IMR-90 (cell line): ENCODE measurements at regions not wholly inside any gene's neighbourhood (a gene's known extent, or its start where the extent isn't known, plus 50 kb on each side); places are given as distances from the start of the nearest gene placed in this dataset.

ENCODE experiments used
- ATAC-seq: fragments of 200-7000 bp; cut with Tn5 transposase; 2 replicates; pipeline ENCODE4 v1.9.1; 2020; ENCODE audit warnings: low read depth, mild to moderate bottlenecking, moderate library complexity
- BruUV-seq: library from RNA; stranded (reverse); fragments of 400-500 nt; replicated peaks from 2 replicates; lab custom pipeline; 2021; lab: Mats Ljungman, UMichigan
- CTCF ChIA-PET: fragments of 300-600 bp; formaldehyde crosslinking; extraction: SDS; loops from one replicate; lab custom pipeline; 2021; ENCODE audit warnings: antibody characterized with exemption; lab: Yijun Ruan, JAX
- POLR2A ChIA-PET: fragments of 300-600 bp; sonication (Branson Sonifier 250); formaldehyde crosslinking; loops from one replicate; lab custom pipeline; 2022; ENCODE audit warnings: antibody characterized with exemption; ENCODE audit not compliant: unreplicated experiment; lab: Charles Lee
- DNase-seq: peaks from one replicate; pipeline ENCODE4 v3.0.0; 2013
- H2AFZ ChIP-seq: replicated peaks from 2 replicates; pipeline ENCODE3; 2013; ENCODE audit warnings: low read length, mild to moderate bottlenecking; ENCODE audit not compliant: poor library complexity
- H2AK5ac ChIP-seq: 2 replicates; pipeline ENCODE4 v1.6.1; 2013; ENCODE audit warnings: low read depth, low read length, inconsistent platforms
- H2AK9ac ChIP-seq: replicated peaks from 2 replicates; pipeline ENCODE3; 2013; ENCODE audit warnings: mild to moderate bottlenecking, low read depth, low read length, moderate library complexity; ENCODE audit not compliant: poor library complexity
- H2BK120ac ChIP-seq: 2 replicates; pipeline ENCODE4 v1.6.1; 2013; ENCODE audit warnings: low read depth, low read length, inconsistent platforms
- H2BK15ac ChIP-seq: 3 replicates; pipeline ENCODE4 v1.6.1; 2013; ENCODE audit warnings: low read depth, low read length, inconsistent platforms
- H2BK20ac ChIP-seq: 2 replicates; pipeline ENCODE4 v1.6.1; 2013; ENCODE audit warnings: low read depth, mild to moderate bottlenecking, inconsistent platforms, low read length, moderate library complexity
- H2BK5ac ChIP-seq: 2 replicates; pipeline ENCODE4 v1.6.1; 2013; ENCODE audit warnings: mild to moderate bottlenecking, low read depth, low read length, inconsistent platforms; ENCODE audit not compliant: poor library complexity, severe bottlenecking
- H3K14ac ChIP-seq: replicated peaks from 2 replicates; pipeline ENCODE4 v1.6.1; 2013; ENCODE audit warnings: low read depth, low read length, inconsistent platforms
- H3K18ac ChIP-seq: 2 replicates; pipeline ENCODE4 v1.6.1; 2013; ENCODE audit warnings: low read depth, low read length, control low read depth
- H3K23ac ChIP-seq: 2 replicates; pipeline ENCODE4 v1.6.1; 2013; ENCODE audit warnings: low read depth, low read length, inconsistent platforms
- H3K27ac ChIP-seq: 2 replicates; pipeline ENCODE4 v1.5.1; 2013; ENCODE audit warnings: mild to moderate bottlenecking, control low read depth, low read length; ENCODE audit not compliant: insufficient read depth
- H3K27me3 ChIP-seq: 2 replicates; pipeline ENCODE4 v1.6.1; 2013; ENCODE audit warnings: low read length; ENCODE audit not compliant: control insufficient read depth, insufficient read depth
- H3K36me3 ChIP-seq: 2 replicates; pipeline ENCODE4 v1.6.1; 2013; ENCODE audit warnings: low read length, mixed read lengths; ENCODE audit not compliant: control insufficient read depth, insufficient read depth
- H3K4ac ChIP-seq: 2 replicates; pipeline ENCODE4 v1.6.1; 2013; ENCODE audit warnings: low read depth, low read length, inconsistent platforms
- H3K4me1 ChIP-seq: 2 replicates; pipeline ENCODE4 v1.6.1; 2013; ENCODE audit warnings: low read length, mixed read lengths; ENCODE audit not compliant: control insufficient read depth, insufficient read depth
- H3K4me2 ChIP-seq: 2 replicates; pipeline ENCODE4 v1.6.1; 2013; ENCODE audit warnings: low read depth, mild to moderate bottlenecking, control low read depth, low read length, moderate library complexity
- H3K4me3 ChIP-seq: 2 replicates; pipeline ENCODE4 v1.5.1; 2013; ENCODE audit warnings: low read depth, mild to moderate bottlenecking, control low read depth, low read length, moderate library complexity; ENCODE audit not compliant: insufficient read depth
- H3K56ac ChIP-seq: 2 replicates; pipeline ENCODE4 v1.6.1; 2013; ENCODE audit warnings: low read length, inconsistent platforms; ENCODE audit not compliant: insufficient read depth; ENCODE audit errors: extremely low read depth
- H3K79me1 ChIP-seq, 2 experiments: 2 replicates each; pipeline ENCODE4 v1.6.1; 2013; ENCODE audit warnings: low read length in 2 of 2, inconsistent platforms in 1 of 2, low read depth in 1 of 2
- H3K9ac ChIP-seq: 2 replicates; pipeline ENCODE4 v1.6.1; 2013; ENCODE audit warnings: low read depth, low read length, control low read depth
- H3K9me1 ChIP-seq: 2 replicates; pipeline ENCODE4 v1.6.1; 2013; ENCODE audit warnings: low read length, inconsistent platforms; ENCODE audit not compliant: insufficient read depth
- H3K9me3 ChIP-seq: 2 replicates; pipeline ENCODE4 v1.6.1; 2013; ENCODE audit warnings: low read length; ENCODE audit not compliant: control insufficient read depth, insufficient read depth
- H4K20me1 ChIP-seq: 2 replicates; pipeline ENCODE4 v1.6.1; 2013; ENCODE audit warnings: low read length, inconsistent platforms; ENCODE audit not compliant: insufficient read depth
- H4K5ac ChIP-seq: 2 replicates; pipeline ENCODE4 v1.6.1; 2013; ENCODE audit warnings: mild to moderate bottlenecking, low read depth, low read length, control low read depth
- H4K8ac ChIP-seq, 2 experiments: 2 replicates each; pipeline ENCODE4 v1.6.1; 2013; ENCODE audit warnings: low read depth in 2 of 2, low read length in 2 of 2, control low read depth in 1 of 2, inconsistent platforms in 1 of 2
- H4K91ac ChIP-seq: 2 replicates; pipeline ENCODE4 v1.6.1; 2013; ENCODE audit warnings: low read depth, low read length, inconsistent platforms; ENCODE audit not compliant: insufficient read depth
- BHLHE40 ChIP-seq: fragments of 150-350 bp; IDR thresholded peaks from 2 replicates; pipeline ENCODE4 v1.6.1; 2016; ENCODE audit warnings: mild to moderate bottlenecking, low read depth, low read length
- CEBPB ChIP-seq: IDR thresholded peaks from 2 replicates; pipeline ENCODE4 v1.6.1; 2012; ENCODE audit warnings: low read depth, low read length, improper control_type of control experiment
- CHD1 ChIP-seq: IDR thresholded peaks from 2 replicates; pipeline ENCODE4 v1.6.1; 2012; ENCODE audit warnings: low read depth, low read length, improper control_type of control experiment
- CTCF ChIP-seq: conservative IDR thresholded peaks from 2 replicates; pipeline ENCODE4 v1.5.1; 2012; ENCODE audit warnings: mild to moderate bottlenecking, low read depth, low read length, improper control_type of control experiment
- ELK1 ChIP-seq: fragments of 150-350 bp; IDR thresholded peaks from 2 replicates; pipeline ENCODE4 v1.6.1; 2016; ENCODE audit warnings: low read depth, mild to moderate bottlenecking, low read length, moderate library complexity, borderline replicate concordance
- FOS ChIP-seq: fragments of 150-350 bp; IDR thresholded peaks from 2 replicates; pipeline ENCODE4 v1.6.1; 2016; ENCODE audit warnings: low read depth, low read length
- MAFK ChIP-seq: IDR thresholded peaks from 2 replicates; pipeline ENCODE4 v1.6.1; 2012; ENCODE audit warnings: low read depth, low read length, improper control_type of control experiment
- MAZ ChIP-seq: IDR thresholded peaks from 2 replicates; pipeline ENCODE4 v1.6.1; 2012; ENCODE audit warnings: low read depth, mild to moderate bottlenecking, low read length, improper control_type of control experiment, moderate library complexity, borderline replicate concordance
- MXI1 ChIP-seq: IDR thresholded peaks from 2 replicates; pipeline ENCODE4 v1.6.1; 2012; ENCODE audit warnings: low read depth, mild to moderate bottlenecking, low read length, moderate library complexity, borderline replicate concordance
- NFE2L2 ChIP-seq: fragments of 150-350 bp; IDR thresholded peaks from 2 replicates; pipeline ENCODE4 v1.6.1; 2016; ENCODE audit warnings: low read depth, mild to moderate bottlenecking, low read length
- POLR2A ChIP-seq: IDR thresholded peaks from 2 replicates; pipeline ENCODE4 v1.6.1; 2012; ENCODE audit warnings: mild to moderate bottlenecking, low read depth, low read length
- RAD21 ChIP-seq: IDR thresholded peaks from 2 replicates; pipeline ENCODE4 v1.6.1; 2012; ENCODE audit warnings: low read length, improper control_type of control experiment
- RCOR1 ChIP-seq: IDR thresholded peaks from 2 replicates; pipeline ENCODE4 v1.6.1; 2012; ENCODE audit warnings: mild to moderate bottlenecking, low read length, improper control_type of control experiment; ENCODE audit not compliant: insufficient replicate concordance
- RFX5 ChIP-seq: IDR thresholded peaks from 2 replicates; pipeline ENCODE4 v1.8.0; 2012; ENCODE audit warnings: low read depth, mild to moderate bottlenecking, low read length, moderate library complexity
- SMC3 ChIP-seq: fragments of 150-350 bp; IDR thresholded peaks from 2 replicates; pipeline ENCODE4 v1.6.1; 2016; ENCODE audit warnings: low read depth, mild to moderate bottlenecking, antibody characterized with exemption, low read length, moderate library complexity
- USF2 ChIP-seq: fragments of 150-350 bp; IDR thresholded peaks from 2 replicates; pipeline ENCODE4 v1.6.1; 2017; ENCODE audit warnings: mild to moderate bottlenecking, antibody characterized with exemption, low read length, low read depth
- WGBS, 2 experiments: methylation state at CpG; one replicate each; pipeline versions ENCODE4 v1.1.5 to v1.1.7; 2013; ENCODE audit warnings: missing lambda C conversion rate in 2 of 2; ENCODE audit not compliant: insufficient read length in 1 of 2; ENCODE audit errors: extremely low coverage in 2 of 2; 5-methylcytosine and 5-hydroxymethylcytosine counted together
- dilution Hi-C: fragments of 300-500 bp; cut with HindIII; formaldehyde crosslinking; loops from one replicate; pipeline ENCODE4 v1.14.3; 2018; ENCODE audit warnings: low sequenced_read_pairs; ENCODE audit not compliant: unreplicated experiment
- in situ Hi-C: fragments of 300-500 bp; cut with MboI; formaldehyde crosslinking; loops from 3 replicates; pipeline ENCODE4 v1.14.3; 2019; ENCODE audit warnings: low sequenced_read_pairs, inconsistent platforms, mixed read lengths
- intact Hi-C: fragments of 100-400 bp; cut with micrococcal nuclease; formaldehyde crosslinking; loops from 2 replicates; pipeline ENCODE4 v1.10.0; 2022

GRCh38 chr3:193978486-193978885 lies 157.5 kb upstream of the HES1 start:
- H2BK5ac ChIP-seq, result no peak overlapping the region
- H4K8ac ChIP-seq, result no peak overlapping the region
- no peak overlapping the region for H3K18ac ChIP-seq
- ATAC-seq, result no peak
- H4K20me1 ChIP-seq, result no peaks in the 10 kb centered on the region
- H3K4me2 ChIP-seq, result no peak overlapping the region
- intact Hi-C loops, result no loop called here
- no peak overlapping the region for H2AK9ac ChIP-seq
- H2BK20ac ChIP-seq, result no peak overlapping the region
- H3K14ac ChIP-seq, result no peak overlapping the region
- peaks cover 58% of the 10 kb centered on the region for H3K27me3 ChIP-seq
- WGBS, 2 experiments, result 73% methylated on average over 2 of the region's 6 CpGs; no CpG with 5 or more reads in 1 of the 2 experiments
- H3K9ac ChIP-seq, result no peak overlapping the region
- no peak overlapping the region for H2AK5ac ChIP-seq
- H2BK15ac ChIP-seq, result no peak overlapping the region
- dilution Hi-C loops, result no loop called here
- H3K4ac ChIP-seq, result no peak overlapping the region
- no peak overlapping the region for H3K56ac ChIP-seq
- H4K91ac ChIP-seq, result no peak overlapping the region
- POLR2A ChIA-PET, result no interaction called here
- H3K9me1 ChIP-seq, result no peaks in the 10 kb centered on the region
- H4K5ac ChIP-seq, result no peak overlapping the region
- no peak overlapping the region for H2AFZ ChIP-seq
- H3K79me1 ChIP-seq, result no peaks in the 10 kb centered on the region
- no TSS peak for BruUV-seq
- H3K4me3 ChIP-seq, result no peak overlapping the region
- in situ Hi-C loops, result no loop called here
- H3K36me3 ChIP-seq, result no peaks in the 10 kb centered on the region
- peaks cover 5% of the 10 kb centered on the region; the same call in 1 of the 2 replicates for H3K4me1 ChIP-seq
- CTCF ChIA-PET, result interaction anchor here (0.6 kb wide), 1 partner anchor 119 kb away, joined by 3 read pairs; no protein-coding TSS in a partner anchor
- TF ChIP-seq MAFK (no peak), POLR2A (no peak), SMC3 (no peak), RFX5 (no peak), MAZ (no peak), BHLHE40 (no peak), RAD21 (no peak), CHD1 (no peak), ELK1 (no peak), FOS (no peak), CEBPB (no peak), MXI1 (no peak), NFE2L2 (no peak), CTCF (no peak), USF2 (no peak), RCOR1 (no peak)
- H3K23ac ChIP-seq, result no peak overlapping the region
- H3K27ac ChIP-seq, result no peak overlapping the region
- no peak overlapping the region for H2BK120ac ChIP-seq
- no peaks in the 10 kb centered on the region for H3K9me3 ChIP-seq
- no peak for DNase-seq
